ENCODE measurements at regions not wholly inside any gene's neighbourhood (a gene's known extent, or its start where the extent isn't known, plus 50 kb on each side); places are given as distances from the start of the nearest gene placed in this dataset.

- no peak overlapping the region for H3K4me3 ChIP-seq (ENCODE audit: low read length)
- DNase-seq (ENCODE audit: low read depth) = no peak
- TF ChIP-seq CTCF (conservative IDR thresholded peaks at IDR 0.05; ENCODE audit: low read depth, low read length) = no peak
Observed at GRCh38 chr16:6940968-6941367, 391.7 kb upstream of the RBFOX1 start.

GRCh38 chr16:6937641-6938040 is 395.0 kb upstream of the RBFOX1 start:
- H3K4me3 ChIP-seq (ENCODE audit: low read length) = no peak overlapping the region

GRCh38 chr16:6932871-6933385 is 399.7 kb upstream of the RBFOX1 start:
- no peak overlapping the region for H3K4me3 ChIP-seq (ENCODE audit: low read length)
- TF ChIP-seq CTCF (conservative IDR thresholded peaks at IDR 0.05; ENCODE audit: low read depth, low read length) = no peak
- no peak for DNase-seq (ENCODE audit: low read depth)

More at GRCh38 chr16:6937641-6938040, 395.0 kb upstream of the RBFOX1 start:
- no peak for DNase-seq (ENCODE audit: low read depth)
- TF ChIP-seq CTCF (conservative IDR thresholded peaks at IDR 0.05; ENCODE audit: low read depth, low read length) = no peak

GRCh38 chr16:6929868-6930267 is 402.8 kb upstream of the RBFOX1 start:
- DNase-seq (ENCODE audit: low read depth) = no peak
- H3K4me3 ChIP-seq (ENCODE audit: low read length) = no peak overlapping the region
- no peak for TF ChIP-seq CTCF (conservative IDR thresholded peaks at IDR 0.05; ENCODE audit: low read depth, low read length)

GRCh38 chr16:6926762-6927161 is 405.9 kb upstream of the RBFOX1 start:
- no peak for DNase-seq (ENCODE audit: low read depth)
- TF ChIP-seq CTCF (conservative IDR thresholded peaks at IDR 0.05; ENCODE audit: low read depth, low read length) = no peak
- no peak overlapping the region for H3K4me3 ChIP-seq (ENCODE audit: low read length)

GRCh38 chr16:6926341-6926740 is 406.3 kb upstream of the RBFOX1 start:
- no peak for TF ChIP-seq CTCF (conservative IDR thresholded peaks at IDR 0.05; ENCODE audit: low read depth, low read length)
- H3K4me3 ChIP-seq (ENCODE audit: low read length) = no peak overlapping the region
- DNase-seq (ENCODE audit: low read depth) = no peak

- no peak for TF ChIP-seq CTCF (conservative IDR thresholded peaks at IDR 0.05; ENCODE audit: low read depth, low read length)
- DNase-seq (ENCODE audit: low read depth) = no peak
- H3K4me3 ChIP-seq (ENCODE audit: low read length) = no peak overlapping the region
Observed at GRCh38 chr16:6918646-6919045, 414.0 kb upstream of the RBFOX1 start.
